Umbilical cord (tissue), 1 donor: ENCODE measurements at regions not wholly inside any gene's neighbourhood (a gene's known extent, or its start where the extent isn't known, plus 50 kb on each side); places are given as distances from the start of the nearest gene placed in this dataset.

Source experiments
- DNase-seq: peaks from one replicate; pipeline ENCODE4 v3.0.0-alpha.2; 2015; ENCODE audit warnings: low spot score

GRCh38 chr4:176843710-176844109, 51.0 kb upstream of the VEGFC start:
- no peak for DNase-seq

DNA sequence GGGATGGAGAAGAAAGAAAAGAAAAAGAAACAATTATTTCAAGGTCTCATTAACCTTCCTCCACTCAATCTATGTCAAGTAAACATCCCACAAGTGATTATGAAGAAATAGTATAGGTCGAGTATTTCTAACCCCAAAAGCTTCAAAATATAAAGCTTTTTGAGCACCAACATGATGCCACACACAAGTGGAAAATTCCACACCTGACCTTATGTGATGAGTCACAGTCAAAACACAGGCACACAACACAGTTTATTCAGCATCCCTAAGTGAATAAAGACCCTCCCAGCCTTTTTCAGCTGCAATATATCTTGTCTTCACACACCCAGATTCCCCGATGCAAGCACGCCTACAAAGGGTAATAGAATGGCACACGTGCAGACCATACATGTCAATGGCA, 51.7 kb upstream of the VEGFC start:
- no peak for DNase-seq

GRCh38 chr4:176845636-176846035, 52.9 kb upstream of the VEGFC start:
- no peak for DNase-seq

DNA sequence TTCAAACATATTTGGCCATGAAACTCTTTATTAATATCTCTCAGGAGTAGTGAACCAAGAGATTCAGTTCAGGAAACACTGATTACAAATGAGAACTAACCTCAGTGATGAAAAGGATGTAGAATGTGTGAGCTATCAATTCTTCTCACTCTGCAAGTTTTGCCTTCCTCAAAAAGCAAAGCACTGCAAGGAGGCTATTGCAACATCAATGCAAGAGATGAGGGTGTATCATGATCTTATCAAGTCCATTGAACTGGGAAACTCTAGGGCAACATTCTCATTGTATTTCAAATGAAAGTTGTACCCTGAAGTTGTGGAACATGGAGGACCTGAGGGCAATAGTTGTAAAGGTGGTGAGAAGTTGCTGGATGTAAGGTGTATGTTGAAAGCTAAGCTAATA, 56.4 kb upstream of the VEGFC start:
- DNase-seq, result no peak

- no peak for DNase-seq
Measured at GRCh38 chr4:176850436-176850835, 57.7 kb upstream of the VEGFC start.

DNA sequence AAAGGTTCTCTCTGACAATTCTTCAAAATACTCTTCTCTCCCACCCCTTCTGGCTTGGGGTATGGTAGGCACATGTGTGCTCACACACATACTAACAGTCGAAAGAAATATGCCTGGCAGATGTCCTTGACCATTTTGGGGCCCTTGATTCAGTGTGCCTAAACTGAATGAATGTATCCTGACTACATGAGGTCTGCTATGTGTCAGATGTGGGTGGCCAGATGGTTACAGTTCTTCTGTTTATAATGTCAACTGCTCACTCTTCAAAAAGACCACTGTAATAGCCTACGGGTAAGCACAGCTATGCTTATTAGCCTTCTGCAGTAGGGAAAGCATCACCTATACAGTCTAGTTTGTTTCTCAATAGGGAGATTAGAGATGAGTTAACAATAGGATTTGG, 63.7 kb upstream of the VEGFC start:
- DNase-seq, result no peak

GRCh38 chr4:176858839-176859238, 66.1 kb upstream of the VEGFC start:
- DNase-seq, result no peak

- no peak for DNase-seq
Measured at GRCh38 chr4:176864238-176864637, 71.5 kb upstream of the VEGFC start.

- DNase-seq, result no peak
Measured at GRCh38 chr4:176868676-176869075, 76.0 kb upstream of the VEGFC start.

GRCh38 chr4:176872461-176872860, 79.7 kb upstream of the VEGFC start:
- DNase-seq, result no peak

DNA sequence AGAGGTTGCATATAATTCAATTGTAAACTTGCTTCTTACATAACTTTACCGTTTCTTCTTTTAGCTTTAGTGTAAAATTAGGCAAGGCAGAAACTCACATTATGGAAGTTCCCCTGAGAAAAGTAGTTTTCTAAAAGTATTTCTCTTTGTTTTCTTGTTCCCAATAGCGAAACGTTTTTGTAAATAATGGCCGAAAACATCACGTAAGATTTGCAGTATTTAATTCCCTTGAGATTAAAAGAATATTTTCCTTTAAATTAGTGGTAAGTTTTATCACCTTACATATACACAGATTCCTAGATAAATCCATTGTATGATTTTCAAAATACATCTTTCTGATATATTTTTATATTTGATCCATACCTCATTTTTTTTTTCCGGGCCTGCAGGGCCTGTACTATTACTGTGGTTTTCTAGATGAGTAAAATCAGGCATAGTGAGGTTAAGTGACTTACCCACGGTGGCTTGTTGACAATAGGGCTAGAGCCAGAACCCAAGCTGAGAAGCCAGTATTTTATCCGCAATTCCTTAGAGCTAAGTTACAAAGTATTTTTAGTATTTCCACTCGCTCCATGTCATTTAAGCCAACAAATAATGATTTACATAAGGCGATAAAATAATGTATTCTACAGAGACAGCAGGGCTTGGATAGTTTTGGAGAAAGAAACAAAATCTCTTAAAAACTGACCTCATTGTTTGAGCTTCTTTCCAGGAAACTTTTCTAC, 82.2 kb upstream of the VEGFC start:
- DNase-seq, result no peak

DNA sequence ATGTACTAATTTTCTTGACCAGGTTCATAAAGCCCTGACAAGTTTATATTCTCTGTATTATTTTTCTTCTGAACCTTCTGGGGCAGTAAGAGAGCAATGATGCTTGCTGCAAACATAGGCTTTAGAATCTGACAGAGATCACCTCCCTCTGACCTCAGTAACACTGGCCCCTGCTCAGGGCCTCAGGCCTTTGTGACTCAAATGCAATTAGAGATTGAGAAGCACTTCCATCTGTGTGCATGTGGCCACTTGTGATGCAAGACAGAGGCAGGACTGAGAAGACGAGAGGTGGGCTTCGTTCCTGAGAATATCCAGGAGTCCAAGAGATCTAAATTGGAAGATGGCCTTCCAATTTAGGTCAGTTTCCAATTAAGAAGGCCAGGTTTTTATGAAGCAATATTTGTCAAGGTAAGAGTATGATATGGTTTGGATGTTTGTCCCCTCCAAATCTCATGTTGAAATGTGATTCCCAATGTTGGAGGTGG, 82.8 kb upstream of the VEGFC start:
- DNase-seq, result no peak

DNA sequence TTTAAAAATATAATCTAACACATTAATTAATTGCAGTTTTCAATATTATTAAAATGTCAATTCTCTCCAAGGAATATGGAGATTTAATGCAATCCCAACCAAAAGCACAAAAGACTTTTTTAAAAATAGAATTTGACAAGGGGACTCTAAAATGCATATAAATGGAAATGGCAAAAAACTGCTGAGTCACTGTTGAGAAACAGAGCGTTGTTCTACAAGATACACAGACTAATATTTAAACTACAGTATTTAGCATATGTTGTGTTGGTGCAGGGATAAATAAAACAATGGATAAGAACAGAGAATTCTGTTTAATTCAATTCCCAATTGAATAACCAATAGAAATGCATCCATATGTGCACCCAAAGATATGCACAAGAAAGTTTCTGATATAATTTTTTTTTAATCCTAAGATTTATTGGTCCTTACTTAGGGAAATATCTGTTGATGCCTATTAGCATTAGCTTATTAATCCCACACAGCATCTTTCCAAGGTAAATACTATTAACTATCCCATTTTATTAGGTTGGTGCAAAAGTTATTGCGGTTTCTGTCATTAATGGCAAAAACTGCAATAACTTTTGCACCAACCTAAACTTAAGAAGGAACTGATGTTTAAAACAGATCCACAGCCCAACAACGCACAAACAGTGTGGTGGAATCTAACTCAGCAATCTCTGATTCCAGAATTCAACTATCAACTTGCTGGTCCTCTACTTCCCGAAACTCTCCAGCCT, 86.8 kb upstream of the VEGFC start:
- no peak for DNase-seq

DNA sequence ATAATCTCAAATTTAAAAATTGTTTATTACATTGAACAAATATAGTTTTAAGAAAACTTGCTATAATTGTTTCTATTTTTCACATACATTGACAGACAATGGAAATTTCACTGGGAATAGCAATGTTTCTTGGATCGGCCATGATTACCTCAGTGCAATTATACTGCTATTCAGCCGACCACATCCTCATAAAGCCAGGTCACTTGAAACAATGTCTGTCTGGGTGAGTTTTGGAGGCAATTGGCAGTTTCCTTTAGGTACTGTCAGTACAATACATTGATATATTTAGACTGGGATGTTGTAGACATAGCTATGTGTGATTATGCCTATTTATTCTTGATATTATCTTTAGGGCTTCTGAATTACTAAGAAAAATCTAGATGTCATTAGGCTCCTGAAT, 89.5 kb upstream of the VEGFC start:
- DNase-seq, result no peak

GRCh38 chr4:176883108-176883550, 90.4 kb upstream of the VEGFC start:
- DNase-seq, result no peak

- DNase-seq, result no peak
Measured at GRCh38 chr4:176883681-176884418, 91.1 kb upstream of the VEGFC start.

DNA sequence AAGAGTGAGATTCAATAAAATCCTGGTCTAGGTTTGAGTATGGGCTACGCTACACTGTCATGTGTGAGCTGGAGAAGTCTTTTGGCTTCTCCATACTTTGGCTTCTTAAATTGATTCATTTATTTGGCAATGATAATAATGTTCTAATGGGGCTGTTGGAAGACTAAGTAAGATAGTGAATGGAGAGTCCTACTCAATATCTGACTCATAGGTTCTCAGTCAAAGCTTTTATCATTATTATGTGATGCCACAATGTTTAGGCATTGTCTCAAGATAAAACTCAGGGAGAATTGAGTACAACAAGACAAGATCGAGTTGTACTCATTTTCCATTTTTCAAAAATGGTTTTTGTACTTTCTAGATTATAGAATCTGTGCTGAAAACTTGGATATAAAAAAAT, 92.5 kb upstream of the VEGFC start:
- no peak for DNase-seq

DNA sequence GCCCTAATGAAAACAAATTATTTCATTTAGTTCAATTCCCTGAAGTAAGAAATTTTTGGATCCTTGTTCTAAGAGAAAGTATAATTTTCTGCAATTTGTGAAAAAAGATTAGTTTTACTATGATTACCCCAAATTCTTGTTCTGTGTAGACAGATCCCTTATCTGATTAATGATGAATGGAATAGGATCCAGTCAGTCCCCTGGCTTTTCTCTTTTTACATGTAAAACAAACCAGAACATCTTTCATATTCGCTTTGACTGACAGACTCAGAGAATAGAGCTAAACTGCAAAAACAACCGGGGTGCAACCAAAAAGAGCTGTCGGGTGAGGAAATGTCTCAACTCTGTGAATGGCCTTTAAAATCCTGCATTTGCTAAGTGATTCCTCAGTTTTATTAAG, 93.4 kb upstream of the VEGFC start:
- no peak for DNase-seq

- no peak for DNase-seq
Measured at GRCh38 chr4:176889776-176890175, 97.1 kb upstream of the VEGFC start.

- DNase-seq, result no peak
Measured at GRCh38 chr4:176894498-176894897, 101.8 kb upstream of the VEGFC start.

DNA sequence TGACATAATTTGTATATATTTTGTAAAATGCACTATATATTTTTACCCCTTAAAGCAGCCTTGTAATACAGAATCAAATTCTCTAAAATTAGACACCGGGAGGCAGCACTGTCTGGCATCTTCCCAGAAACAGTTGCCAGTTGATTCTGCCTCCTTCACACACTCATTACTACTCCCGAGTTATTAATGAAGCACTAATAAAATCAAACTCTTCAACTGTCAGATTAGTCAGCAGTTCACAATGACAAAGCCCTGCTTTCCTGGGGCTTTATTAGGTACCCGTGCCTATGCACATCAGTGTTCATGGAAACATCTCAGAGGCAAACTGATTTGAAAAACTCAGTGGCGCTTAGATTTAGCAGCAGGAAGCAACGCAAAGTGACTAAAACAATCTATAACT, 103.5 kb upstream of the VEGFC start:
- DNase-seq, result no peak

DNA sequence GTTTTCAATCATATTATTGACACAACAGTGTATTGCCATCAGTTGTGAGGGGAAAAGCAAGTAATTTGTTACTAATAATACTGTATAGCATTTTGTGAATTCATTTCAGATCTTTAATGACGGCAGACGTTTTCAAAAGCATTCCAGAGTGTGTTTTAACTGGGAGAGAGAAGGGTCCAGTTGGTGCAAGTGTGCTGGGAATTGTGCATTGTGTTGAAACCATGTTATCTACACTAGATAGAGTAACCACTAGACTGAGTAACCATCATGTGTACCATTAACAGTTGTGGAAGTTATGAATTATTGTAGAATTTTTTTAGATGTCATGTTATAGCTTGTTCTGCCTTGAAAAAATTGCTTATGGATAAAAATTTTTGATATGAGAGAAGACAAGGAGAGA, 104.5 kb upstream of the VEGFC start:
- no peak for DNase-seq

- no peak for DNase-seq
Measured at GRCh38 chr4:176898791-176899190, 106.1 kb upstream of the VEGFC start.
